ENCODE measurements at regions not wholly inside any gene's neighbourhood (a gene's known extent, or its start where the extent isn't known, plus 50 kb on each side); places are given as distances from the start of the nearest gene placed in this dataset.

DNA sequence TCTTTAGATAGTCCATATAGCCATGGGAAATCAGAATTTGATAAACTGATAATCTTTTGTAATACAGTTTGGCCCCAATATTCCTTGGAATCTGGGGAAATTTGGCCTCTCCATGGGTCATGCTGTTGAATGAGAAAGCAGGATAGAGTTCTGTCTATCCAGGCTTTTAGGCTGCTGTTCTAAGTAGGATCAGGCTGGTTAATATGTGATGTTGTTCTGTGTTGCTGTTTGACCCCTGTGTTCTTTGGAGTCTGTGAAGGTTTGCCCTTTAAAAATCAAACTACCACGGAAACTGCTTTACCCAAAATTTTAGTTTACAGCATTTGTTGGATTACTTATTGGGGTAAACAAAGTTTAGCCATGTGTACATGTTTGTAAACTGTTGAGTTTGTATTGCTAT is 114.5 kb downstream of the ZNF330 start (continued):
- no peak for TF ChIP-seq ZSCAN12 (CRISPR knock-in tag; IDR thresholded peaks at IDR 0.05)

DNA sequence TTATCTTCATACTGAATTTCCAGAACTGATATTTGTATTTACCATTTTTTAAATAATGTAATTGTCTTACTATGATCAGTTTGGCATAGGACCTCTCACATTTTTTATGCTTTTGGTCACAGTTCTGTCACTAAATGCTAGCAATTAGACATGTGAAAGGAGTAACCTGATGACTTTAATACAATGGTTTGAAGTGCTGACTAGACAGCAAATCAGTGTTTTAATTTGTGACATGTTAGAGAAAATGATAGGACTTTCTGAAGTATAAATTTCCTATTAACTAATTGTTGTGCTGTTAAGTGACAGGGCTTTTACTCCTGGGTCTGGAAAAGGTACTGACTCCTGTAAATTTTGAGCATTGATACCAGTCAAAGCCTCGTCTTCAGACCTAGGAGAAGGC is 117.5 kb downstream of the ZNF330 start:
- intact Hi-C loops (cut with micrococcal nuclease; ENCODE audit: unreplicated experiment), result no loop called here
- no peak for DNase-seq (ENCODE audit: low spot score)
- FAIRE-seq, result no peak

More for the DNA sequence above, 117.5 kb downstream of the ZNF330 start:
- H3K4me3 ChIP-seq (replicated peaks in 1 of 3; ENCODE audit: insufficient read depth in 1 of 3, low read depth in 2 of 3, low read length in 3 of 3), result no peak overlapping the region
- H3K4me2 ChIP-seq (ENCODE audit: low read depth, low read length), result no peak overlapping the region
- H3K4me1 ChIP-seq (ENCODE audit: insufficient read depth, low read length), result no peaks in the 10 kb centered on the region
- H3K9ac ChIP-seq (ENCODE audit: insufficient read depth, low read depth, low read length), result no peak overlapping the region
- no peaks in the 10 kb centered on the region for H3K79me2 ChIP-seq (ENCODE audit: insufficient read depth, low read length)
- WGBS (ENCODE audit: low lambda C conversion rate), result 18% methylated on average over 1 of the region's 1 CpG
- TF ChIP-seq FOXC1 (CRISPR knock-in tag; IDR thresholded peaks at IDR 0.05; ENCODE audit: borderline replicate concordance), result no peak
- TF ChIP-seq, protein P1, sequence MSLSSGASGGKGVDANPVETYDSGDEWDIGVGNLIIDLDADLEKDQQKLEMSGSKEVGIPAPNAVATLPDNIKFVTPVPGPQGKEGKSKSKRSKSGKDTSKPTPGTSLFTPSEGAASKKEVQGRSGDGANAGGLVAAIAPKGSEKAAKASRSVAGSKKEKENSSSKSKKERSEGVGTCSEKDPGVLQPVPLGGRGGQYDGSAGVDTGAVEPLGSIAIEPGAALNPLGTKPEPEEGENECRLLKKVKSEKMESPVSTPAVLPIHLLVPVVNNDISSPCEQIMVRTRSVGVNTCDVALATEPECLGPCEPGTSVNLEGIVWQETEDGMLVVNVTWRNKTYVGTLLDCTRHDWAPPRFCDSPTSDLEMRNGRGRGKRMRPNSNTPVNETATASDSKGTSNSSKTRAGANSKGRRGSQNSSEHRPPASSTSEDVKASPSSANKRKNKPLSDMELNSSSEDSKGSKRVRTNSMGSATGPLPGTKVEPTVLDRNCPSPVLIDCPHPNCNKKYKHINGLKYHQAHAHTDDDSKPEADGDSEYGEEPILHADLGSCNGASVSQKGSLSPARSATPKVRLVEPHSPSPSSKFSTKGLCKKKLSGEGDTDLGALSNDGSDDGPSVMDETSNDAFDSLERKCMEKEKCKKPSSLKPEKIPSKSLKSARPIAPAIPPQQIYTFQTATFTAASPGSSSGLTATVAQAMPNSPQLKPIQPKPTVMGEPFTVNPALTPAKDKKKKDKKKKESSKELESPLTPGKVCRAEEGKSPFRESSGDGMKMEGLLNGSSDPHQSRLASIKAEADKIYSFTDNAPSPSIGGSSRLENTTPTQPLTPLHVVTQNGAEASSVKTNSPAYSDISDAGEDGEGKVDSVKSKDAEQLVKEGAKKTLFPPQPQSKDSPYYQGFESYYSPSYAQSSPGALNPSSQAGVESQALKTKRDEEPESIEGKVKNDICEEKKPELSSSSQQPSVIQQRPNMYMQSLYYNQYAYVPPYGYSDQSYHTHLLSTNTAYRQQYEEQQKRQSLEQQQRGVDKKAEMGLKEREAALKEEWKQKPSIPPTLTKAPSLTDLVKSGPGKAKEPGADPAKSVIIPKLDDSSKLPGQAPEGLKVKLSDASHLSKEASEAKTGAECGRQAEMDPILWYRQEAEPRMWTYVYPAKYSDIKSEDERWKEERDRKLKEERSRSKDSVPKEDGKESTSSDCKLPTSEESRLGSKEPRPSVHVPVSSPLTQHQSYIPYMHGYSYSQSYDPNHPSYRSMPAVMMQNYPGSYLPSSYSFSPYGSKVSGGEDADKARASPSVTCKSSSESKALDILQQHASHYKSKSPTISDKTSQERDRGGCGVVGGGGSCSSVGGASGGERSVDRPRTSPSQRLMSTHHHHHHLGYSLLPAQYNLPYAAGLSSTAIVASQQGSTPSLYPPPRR (CRISPR knock-in tag; IDR thresholded peaks at IDR 0.05; ENCODE audit: borderline replicate concordance), result no peak
- no peak for TF ChIP-seq HNRNPK (IDR thresholded peaks at IDR 0.05; ENCODE audit: low read depth, low read length, poor library complexity, severe bottlenecking)
- peak; percentile 56; the same call in 1 of the 2 replicates for TF ChIP-seq MAFF (IDR thresholded peaks at IDR 0.05; ENCODE audit: low read depth, low read length)
- TF ChIP-seq SNAI1 (CRISPR knock-in tag; IDR thresholded peaks at IDR 0.05; ENCODE audit: borderline replicate concordance), result no peak
- TF ChIP-seq ZNF572 (CRISPR knock-in tag; IDR thresholded peaks at IDR 0.05), result no peak
- TF ChIP-seq ZNF292 (CRISPR knock-in tag; IDR thresholded peaks at IDR 0.05; ENCODE audit: borderline replicate concordance, low read depth), result no peak
- TF ChIP-seq MAFK (conservative IDR thresholded peaks at IDR 0.05 in 1 of 2, IDR thresholded peaks at IDR 0.05 in 1 of 2; ENCODE audit: low read length in 2 of 2), result peak; percentile 43 to 64; a peak in 3 of 4 replicates
- TF ChIP-seq ZNF350 (CRISPR knock-in tag; IDR thresholded peaks at IDR 0.05; ENCODE audit: borderline replicate concordance, low read depth), result no peak
- TF ChIP-seq, protein P2, sequence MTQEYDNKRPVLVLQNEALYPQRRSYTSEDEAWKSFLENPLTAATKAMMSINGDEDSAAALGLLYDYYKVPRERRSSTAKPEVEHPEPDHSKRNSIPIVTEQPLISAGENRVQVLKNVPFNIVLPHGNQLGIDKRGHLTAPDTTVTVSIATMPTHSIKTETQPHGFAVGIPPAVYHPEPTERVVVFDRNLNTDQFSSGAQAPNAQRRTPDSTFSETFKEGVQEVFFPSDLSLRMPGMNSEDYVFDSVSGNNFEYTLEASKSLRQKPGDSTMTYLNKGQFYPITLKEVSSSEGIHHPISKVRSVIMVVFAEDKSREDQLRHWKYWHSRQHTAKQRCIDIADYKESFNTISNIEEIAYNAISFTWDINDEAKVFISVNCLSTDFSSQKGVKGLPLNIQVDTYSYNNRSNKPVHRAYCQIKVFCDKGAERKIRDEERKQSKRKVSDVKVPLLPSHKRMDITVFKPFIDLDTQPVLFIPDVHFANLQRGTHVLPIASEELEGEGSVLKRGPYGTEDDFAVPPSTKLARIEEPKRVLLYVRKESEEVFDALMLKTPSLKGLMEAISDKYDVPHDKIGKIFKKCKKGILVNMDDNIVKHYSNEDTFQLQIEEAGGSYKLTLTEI (CRISPR knock-in tag; conservative IDR thresholded peaks at IDR 0.05), result no peak
- no peak for TF ChIP-seq DR1 (CRISPR knock-in tag; IDR thresholded peaks at IDR 0.05)
- TF ChIP-seq HNRNPL (IDR thresholded peaks at IDR 0.05; ENCODE audit: low read depth, low read length), result no peak
- no peak overlapping the region for H3K27ac ChIP-seq (ENCODE audit: extremely low read length, insufficient read depth, low read length)
- H3K27me3 ChIP-seq (ENCODE audit: control insufficient read depth in 1 of 2, insufficient read depth in 2 of 2, low read length in 2 of 2), result peaks cover 0 to 4% of the 10 kb centered on the region in 2 experiments; a peak in 1 of 5 replicates
- no peaks in the 10 kb centered on the region for H3K9me3 ChIP-seq (ENCODE audit: low read length)
- no peaks in the 10 kb centered on the region for H3K36me3 ChIP-seq (replicated peaks in 1 of 2; ENCODE audit: control insufficient read depth in 1 of 2, insufficient read depth in 2 of 2, low read length in 2 of 2)
- CTCF ChIA-PET (ENCODE audit: low intra/inter-chr PET ratio, low total read pairs), result no interaction called here
- ATAC-seq, result no peak
- no peak overlapping the region for H2AFZ ChIP-seq (ENCODE audit: low read length)
- in situ Hi-C loops (cut with HindIII; ENCODE audit: extremely low pct_ligation_motif_present, low pct_unique_long_range_greater_than_20kb), result no loop called here
- BruUV-seq (replicated peaks), result no TSS peak
- POLR2A ChIA-PET, result no interaction called here
- no peaks in the 10 kb centered on the region for H4K20me1 ChIP-seq (ENCODE audit: insufficient read depth, low read length)
